ENCODE measurements at regions not wholly inside any gene's neighbourhood (a gene's known extent, or its start where the extent isn't known, plus 50 kb on each side); places are given as distances from the start of the nearest gene placed in this dataset.

DNA sequence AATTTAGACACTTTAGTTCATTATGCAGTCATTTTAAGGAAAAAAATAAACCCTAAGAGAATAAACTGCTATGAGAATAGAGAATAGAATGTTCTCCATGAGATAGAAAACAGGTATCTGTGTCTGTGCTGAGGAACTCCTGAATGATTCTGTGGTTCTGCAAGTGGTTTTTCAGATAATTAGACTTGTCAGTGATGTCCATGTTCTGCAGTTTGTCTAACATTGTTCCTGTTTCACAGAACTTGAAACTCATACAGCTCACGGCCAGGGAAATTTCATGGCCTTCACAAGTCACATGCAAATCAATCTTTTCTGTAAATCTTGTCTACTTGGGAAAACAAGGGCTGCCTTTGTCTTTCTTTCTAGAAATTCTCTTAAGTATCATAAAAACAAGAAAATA is 73.4 kb upstream of the HMGCLL1 start:
- no peak for DNase-seq
- Histone ChIP-seq H3K36me3 (ENCODE audit: low read depth, missing control alignments) (no peaks in the 10 kb centered on the region), H3K27me3 (no peaks in the 10 kb centered on the region), H3K9me3 (no peaks in the 10 kb centered on the region), H3K27ac (no peak overlapping the region), H3K4me1 (no peaks in the 10 kb centered on the region), H3K4me3 (no peak overlapping the region)
- intact Hi-C loops (cut with DNase I; ENCODE audit: low total_unique reads): no loop called here
- WGBS, 2 donors: 24 to 86% methylated on average over 1 of the region's 1 CpG
- no peak for TF ChIP-seq CTCF (IDR thresholded peaks at IDR 0.05)
- no peak for TF ChIP-seq POLR2A (IDR thresholded peaks at IDR 0.05)

DNA sequence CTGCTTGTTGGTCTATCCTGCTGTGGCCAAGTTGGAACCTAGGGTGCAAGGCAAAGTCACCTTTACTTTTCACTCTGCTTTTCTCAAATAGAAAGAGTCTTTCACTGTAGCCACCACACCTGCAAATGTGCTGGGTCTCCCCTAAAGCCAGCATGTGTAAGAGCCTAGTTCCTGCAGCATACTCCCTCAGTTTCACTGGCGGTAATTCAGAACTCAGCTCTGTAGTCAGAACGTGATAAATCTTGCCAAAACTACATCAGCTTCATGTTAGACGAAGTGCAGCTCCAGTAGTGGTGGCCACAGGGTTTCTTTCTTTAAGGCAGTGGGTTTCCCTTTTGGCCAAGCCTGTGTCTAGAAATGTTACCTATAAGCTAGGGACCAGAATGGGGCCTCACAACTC is 72.0 kb upstream of the HMGCLL1 start:
- Histone ChIP-seq H3K9me3 (no peaks in the 10 kb centered on the region), H3K36me3 (ENCODE audit: low read depth, missing control alignments) (no peaks in the 10 kb centered on the region), H3K27me3 (no peaks in the 10 kb centered on the region), H3K27ac (no peak overlapping the region), H3K4me1 (no peaks in the 10 kb centered on the region), H3K4me3 (no peak overlapping the region)
- TF ChIP-seq CTCF (IDR thresholded peaks at IDR 0.05) (no peak), POLR2A (IDR thresholded peaks at IDR 0.05) (no peak)
- no peak for DNase-seq
- WGBS, 2 donors: 68 to 90% methylated on average over 3 of the region's 3 CpGs
- intact Hi-C loops (cut with DNase I; ENCODE audit: low total_unique reads): no loop called here

DNA sequence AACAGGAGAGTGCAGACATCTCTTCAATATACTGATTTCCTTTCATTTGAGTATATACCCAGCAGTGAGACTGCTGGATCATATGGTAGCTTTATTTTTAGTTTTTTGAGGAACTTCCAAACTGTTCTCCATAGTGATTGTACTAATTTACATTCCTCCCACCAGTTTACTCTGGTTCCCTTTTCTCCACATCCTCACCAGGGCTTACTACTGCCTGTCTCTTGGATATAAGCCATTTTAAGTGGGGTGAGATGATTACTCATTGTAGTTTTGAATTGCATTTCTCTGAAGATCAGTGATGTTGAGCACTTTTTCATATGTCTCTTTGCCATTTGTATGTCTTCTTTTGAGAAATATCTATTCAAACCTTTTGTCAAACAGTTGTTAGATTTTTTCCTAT is 64.9 kb upstream of the HMGCLL1 start:
- no peaks in the 10 kb centered on the region for H3K9me3 ChIP-seq
- no peak overlapping the region for H3K27ac ChIP-seq
- H3K4me3 ChIP-seq: no peak overlapping the region
- intact Hi-C loops (cut with DNase I; ENCODE audit: low total_unique reads): no loop called here
- no peaks in the 10 kb centered on the region for H3K36me3 ChIP-seq (ENCODE audit: low read depth, missing control alignments)
- TF ChIP-seq CTCF (IDR thresholded peaks at IDR 0.05) (no peak), POLR2A (IDR thresholded peaks at IDR 0.05) (no peak)
- DNase-seq: no peak
- no peaks in the 10 kb centered on the region for H3K4me1 ChIP-seq
- H3K27me3 ChIP-seq: no peaks in the 10 kb centered on the region

DNA sequence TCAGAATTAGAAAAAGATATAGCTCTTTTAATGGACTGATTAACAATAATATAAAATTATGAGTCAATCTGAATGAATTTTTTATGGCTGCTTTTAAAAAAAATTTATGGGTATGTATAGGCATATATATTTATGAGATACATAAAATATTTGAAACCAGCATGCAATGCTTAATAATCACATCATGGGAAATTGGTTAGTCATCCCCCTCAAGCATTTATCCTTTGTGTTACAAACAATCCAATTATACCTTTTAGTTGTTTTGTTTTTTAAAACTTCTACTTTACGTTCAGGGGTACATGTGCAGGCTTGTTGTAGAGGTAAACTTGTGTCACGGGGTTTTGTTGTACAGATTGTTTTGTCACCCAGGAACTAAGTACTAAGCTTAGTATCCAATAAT is 63.4 kb upstream of the HMGCLL1 start:
- Histone ChIP-seq H3K9me3 (no peaks in the 10 kb centered on the region), H3K4me3 (no peak overlapping the region), H3K4me1 (no peaks in the 10 kb centered on the region), H3K36me3 (ENCODE audit: low read depth, missing control alignments) (no peaks in the 10 kb centered on the region), H3K27ac (no peak overlapping the region), H3K27me3 (no peaks in the 10 kb centered on the region)
- WGBS, 2 donors: 87 to 93% methylated on average over 2 of the region's 2 CpGs
- TF ChIP-seq POLR2A (IDR thresholded peaks at IDR 0.05): no peak
- TF ChIP-seq CTCF (IDR thresholded peaks at IDR 0.05): no peak
- DNase-seq: no peak
- intact Hi-C loops (cut with DNase I; ENCODE audit: low total_unique reads): no loop called here

GRCh38 chr6:55636406-55637102 is 57.6 kb upstream of the HMGCLL1 start:
- H3K36me3 ChIP-seq (ENCODE audit: low read depth, missing control alignments): no peaks in the 10 kb centered on the region
- intact Hi-C loops (cut with DNase I; ENCODE audit: low total_unique reads): no loop called here
- H3K9me3 ChIP-seq: no peaks in the 10 kb centered on the region
- no peak for DNase-seq
- 81 to 84% methylated on average over 2 of the region's 2 CpGs for WGBS, 2 donors
- no peak overlapping the region for H3K27ac ChIP-seq
- H3K4me3 ChIP-seq: no peak overlapping the region
- TF ChIP-seq CTCF (IDR thresholded peaks at IDR 0.05): no peak
- no peak for TF ChIP-seq POLR2A (IDR thresholded peaks at IDR 0.05)
- no peaks in the 10 kb centered on the region for H3K27me3 ChIP-seq
- no peaks in the 10 kb centered on the region for H3K4me1 ChIP-seq
